Stimulated activated CD4-positive, alpha-beta T cell treated with anti-CD3 and anti-CD28 coated beads, Interleukin-15, amount 100 ng/mL, for 24 hours (primary cell): ENCODE measurements at regions not wholly inside any gene's neighbourhood (a gene's known extent, or its start where the extent isn't known, plus 50 kb on each side); places are given as distances from the start of the nearest gene placed in this dataset.
"Not testable (repeated sequence)": the region's sequence is repeated elsewhere in the genome, so short reads cannot be mapped to it uniquely, and the experiment has no call there.

Experiments used
- DNase-seq: peaks from one replicate; pipeline ENCODE4 v3.0.0-alpha.2; 2020

DNA sequence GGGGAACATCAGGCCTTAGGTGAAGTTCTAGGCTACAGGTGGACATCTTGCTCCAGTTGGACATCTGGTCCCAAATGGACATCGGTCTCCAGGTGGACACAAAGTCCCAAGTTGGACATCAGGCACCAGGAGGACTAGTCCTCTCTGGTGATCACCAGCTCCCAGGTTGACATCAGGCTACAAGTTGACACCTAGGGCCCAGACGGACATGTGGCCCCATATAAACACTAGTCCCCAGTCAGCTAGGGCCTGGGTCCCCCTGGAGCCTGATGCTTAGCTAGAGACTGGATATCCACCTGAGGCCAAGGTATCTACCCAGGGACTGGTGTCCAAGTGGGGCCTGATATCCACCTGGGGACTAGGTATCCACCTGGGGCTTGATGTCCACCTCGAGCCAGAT lies 75.8 kb upstream of the ZNF337 start:
- not testable (repeated sequence) for DNase-seq

DNA sequence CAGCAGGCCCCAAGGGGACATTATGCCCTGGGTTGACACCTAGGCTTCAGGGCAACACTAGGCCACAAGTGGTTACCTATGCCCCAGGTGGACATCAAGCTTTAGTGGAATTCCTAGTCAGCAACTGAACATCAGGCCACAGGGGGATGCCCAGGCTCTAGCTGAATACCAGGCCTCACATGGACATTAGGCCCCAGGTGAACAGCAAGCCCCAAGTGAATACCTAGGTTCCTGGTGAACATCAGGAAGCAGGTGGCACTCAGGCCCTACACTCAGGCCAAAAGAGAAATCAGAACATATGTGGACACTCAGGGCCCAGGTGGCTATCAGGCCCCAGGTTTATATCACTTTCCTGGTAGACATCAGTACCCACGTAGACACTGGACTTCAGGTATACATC lies 75.2 kb upstream of the ZNF337 start:
- not testable (repeated sequence) for DNase-seq

DNA sequence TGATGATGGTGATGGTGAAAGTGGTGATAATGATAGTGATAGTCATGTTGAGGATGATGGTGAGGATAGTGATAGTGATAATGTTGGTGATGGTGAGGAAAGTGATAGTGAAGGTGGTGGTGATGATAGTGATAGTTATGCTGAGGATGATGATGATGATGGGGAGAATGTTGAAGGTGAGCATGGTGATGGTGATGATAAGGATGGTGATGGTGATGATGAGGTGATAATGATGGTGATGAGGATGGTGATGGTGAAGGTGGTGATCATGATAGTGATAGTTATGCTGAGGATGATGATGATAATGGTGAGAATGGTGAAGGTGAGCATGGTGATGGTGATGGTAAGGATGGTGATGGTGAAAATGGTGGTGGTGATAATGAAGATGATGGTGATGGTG lies 64.9 kb upstream of the ZNF337 start:
- DNase-seq: no peak

DNA sequence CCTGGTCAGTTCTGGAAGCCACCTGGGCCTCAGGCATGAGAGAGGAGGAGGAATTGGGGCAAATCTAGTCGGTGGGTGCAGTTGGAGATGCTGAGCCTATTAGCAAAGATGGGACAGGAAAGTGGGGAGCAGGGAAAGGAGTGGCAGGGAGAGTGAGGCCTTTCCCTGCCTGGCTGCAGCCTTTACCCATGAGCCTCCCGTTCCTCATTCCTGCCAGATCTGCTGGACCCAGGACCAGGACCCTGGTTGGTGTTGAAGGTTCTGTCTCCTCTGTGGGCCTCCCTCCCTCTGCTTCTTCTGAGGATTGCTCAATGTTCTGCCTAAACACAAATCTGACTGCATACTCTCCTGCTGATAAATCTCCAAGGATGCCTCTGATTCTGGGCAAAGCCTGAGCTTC lies 64.4 kb upstream of the ZNF337 start:
- not testable (repeated sequence) for DNase-seq

DNA sequence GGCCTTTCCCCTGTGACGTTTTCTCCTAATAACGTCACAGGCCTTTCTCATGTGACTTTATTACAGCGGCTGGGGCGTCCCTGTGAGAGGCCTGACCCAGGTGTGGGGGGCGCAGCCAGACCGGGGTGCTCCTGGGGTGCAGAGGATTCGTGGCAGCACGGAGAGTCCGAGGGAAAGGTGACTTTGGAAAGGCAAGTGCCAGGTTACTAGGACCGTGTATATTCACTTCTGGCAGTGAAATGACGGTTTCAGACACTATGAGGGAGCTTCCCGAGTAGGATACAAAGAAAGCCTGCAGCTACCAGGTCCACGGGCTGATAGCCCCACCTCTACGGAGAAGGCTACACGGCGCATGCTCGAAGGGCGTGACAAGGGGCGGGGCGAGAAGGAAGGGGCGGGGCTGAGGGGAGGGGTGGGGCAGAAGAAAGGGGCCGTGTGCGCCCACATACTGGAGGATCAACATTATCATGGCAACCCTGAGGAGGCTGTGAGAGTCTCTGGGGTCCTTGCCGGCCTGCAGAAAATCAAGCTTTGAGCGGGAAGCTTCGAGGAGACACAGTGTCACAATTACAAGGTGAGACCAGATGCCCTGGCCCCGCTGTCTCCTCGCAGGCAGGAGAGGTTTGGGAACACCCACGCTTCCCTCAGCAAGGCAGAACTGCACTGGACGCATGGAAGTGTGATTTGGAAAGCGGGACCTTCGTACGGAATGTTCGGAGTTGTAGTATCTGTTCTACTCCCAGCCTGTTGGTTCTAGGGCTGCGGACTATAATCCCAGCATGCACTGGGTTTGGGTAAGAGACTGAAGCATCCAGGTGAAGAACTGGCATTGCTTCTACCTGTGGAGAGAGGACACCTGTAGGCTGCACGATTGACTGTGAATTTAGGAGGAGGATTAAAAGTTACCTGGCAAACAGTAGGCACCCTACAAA lies 54.4 kb upstream of the ZNF337 start:
- peak; percentile 52 for DNase-seq

DNA sequence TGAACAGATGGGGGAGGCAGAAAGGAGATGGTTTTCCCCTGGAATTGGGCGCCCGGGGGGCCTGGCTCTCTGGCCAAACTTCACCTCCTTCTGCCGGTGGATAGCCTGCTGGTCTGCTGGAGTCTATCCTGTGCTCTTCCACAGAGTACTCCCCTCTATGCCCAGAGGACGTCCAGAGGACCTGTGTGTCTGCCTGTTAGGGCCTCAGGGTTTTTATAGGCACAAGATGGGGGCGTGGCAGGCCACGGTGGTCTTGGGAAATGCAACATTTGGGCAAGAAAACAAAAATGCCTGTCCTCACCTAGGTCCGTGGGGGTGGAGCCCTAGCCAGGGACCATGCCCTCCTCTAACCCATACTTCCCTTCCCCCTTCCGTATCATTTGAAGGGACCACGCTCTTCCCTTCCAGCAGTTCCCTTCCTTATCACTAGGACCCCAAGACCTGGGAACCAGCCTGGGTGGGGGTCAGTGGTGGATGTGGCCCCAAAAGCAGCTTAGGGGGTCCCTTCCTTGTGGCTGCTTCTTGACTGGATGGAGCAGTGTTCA lies 53.6 kb upstream of the ZNF337 start:
- no peak for DNase-seq

DNA sequence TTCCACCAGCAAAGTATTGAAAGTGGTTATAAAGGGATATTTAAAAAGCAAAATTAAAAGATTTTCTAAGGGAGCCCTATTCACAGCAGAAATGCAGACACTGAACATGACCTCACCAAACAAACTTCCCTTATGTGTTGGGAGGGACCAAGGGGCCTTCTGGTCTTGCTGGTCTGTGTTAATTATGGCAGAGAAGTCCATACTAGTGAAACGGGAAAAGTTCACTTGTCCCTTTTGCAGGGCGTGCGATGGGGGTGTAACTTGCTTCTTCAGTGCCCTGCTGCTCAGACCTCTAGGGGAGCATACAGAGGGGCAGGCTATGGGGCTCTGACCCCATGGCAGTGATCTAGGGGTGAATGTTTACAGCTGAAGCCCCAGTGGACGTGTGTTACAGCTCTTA lies 53.0 kb upstream of the ZNF337 start:
- DNase-seq: no peak
